Keratinocyte (primary cell): ENCODE measurements at regions not wholly inside any gene's neighbourhood (a gene's known extent, or its start where the extent isn't known, plus 50 kb on each side); places are given as distances from the start of the nearest gene placed in this dataset.

Experiments
- DNase-seq: peaks from one replicate; pipeline ENCODE4 v3.0.0-alpha.2; 2011; ENCODE audit warnings: low read depth, missing footprints, low spot score
- FAIRE-seq: peaks from 2 replicates; lab custom pipeline; 2011; peaks lifted over from hg19 to GRCh38; lab: Jason Lieb, UNC
- H2AFZ ChIP-seq: 2 replicates; pipeline ENCODE4 v1.6.0; 2012; ENCODE audit warnings: low read length, control low read depth, inconsistent platforms; ENCODE audit not compliant: control insufficient read depth
- H3K27ac ChIP-seq: 2 replicates; pipeline ENCODE4 v1.5.1; 2011; ENCODE audit warnings: low read length; ENCODE audit not compliant: control insufficient read depth, insufficient read depth
- H3K27me3 ChIP-seq: 3 replicates; pipeline ENCODE4 v1.6.0; 2011; ENCODE audit warnings: low read length; ENCODE audit not compliant: control insufficient read depth, insufficient read depth; ENCODE audit errors: extremely low read depth
- H3K36me3 ChIP-seq, 2 experiments: 2 replicates in 1 of 2; 3 replicates in 1 of 2; pipeline ENCODE4 v1.5.1; 2011; ENCODE audit warnings: low read length in 2 of 2, mild to moderate bottlenecking in 1 of 2; ENCODE audit not compliant: control insufficient read depth in 2 of 2, insufficient read depth in 2 of 2; ENCODE audit errors: extremely low read depth in 1 of 2
- H3K4me1 ChIP-seq: 3 replicates; pipeline ENCODE4 v1.5.1; 2011; ENCODE audit warnings: low read length; ENCODE audit not compliant: control insufficient read depth, insufficient read depth; ENCODE audit errors: extremely low read depth
- H3K4me2 ChIP-seq: 3 replicates; pipeline ENCODE4 v1.6.0; 2011; ENCODE audit warnings: low read depth, low read length; ENCODE audit not compliant: control insufficient read depth, insufficient read depth; ENCODE audit errors: extremely low read depth
- H3K4me3 ChIP-seq, 3 experiments: fragments of 200-600 bp in 1 of 3; sonication (generic) in 1 of 3; 2 replicates in 2 of 3; 3 replicates in 1 of 3; pipeline ENCODE4 v1.5.1; 2011 to 2016; ENCODE audit warnings: low read length in 3 of 3, mild to moderate bottlenecking in 3 of 3, control low read depth in 2 of 3, inconsistent platforms in 1 of 3, low read depth in 1 of 3, mixed read lengths in 1 of 3, mixed run types in 1 of 3, moderate library complexity in 1 of 3; ENCODE audit not compliant: control insufficient read depth in 2 of 3, insufficient read depth in 2 of 3; ENCODE audit errors: extremely low read depth in 1 of 3
- H3K79me2 ChIP-seq: 2 replicates; pipeline ENCODE4 v1.6.0; 2012; ENCODE audit warnings: low read length; ENCODE audit not compliant: control insufficient read depth, insufficient read depth
- H3K9ac ChIP-seq: 3 replicates; pipeline ENCODE4 v1.6.0; 2011; ENCODE audit warnings: low read length; ENCODE audit not compliant: control insufficient read depth, insufficient read depth; ENCODE audit errors: extremely low read depth
- H3K9me1 ChIP-seq: 3 replicates; pipeline ENCODE4 v1.6.0; 2011; ENCODE audit warnings: low read length; ENCODE audit not compliant: control insufficient read depth, insufficient read depth; ENCODE audit errors: extremely low read depth
- H3K9me3 ChIP-seq: 2 replicates; pipeline ENCODE4 v1.5.1; 2012; ENCODE audit warnings: low read depth, low read length; ENCODE audit not compliant: control insufficient read depth
- H4K20me1 ChIP-seq: 3 replicates; pipeline ENCODE4 v1.6.0; 2011; ENCODE audit warnings: low read length; ENCODE audit not compliant: control insufficient read depth, insufficient read depth; ENCODE audit errors: extremely low read depth
- EZH2 ChIP-seq: IDR thresholded peaks from one replicate; pipeline ENCODE4 v1.6.1; 2012; ENCODE audit warnings: inconsistent platforms, mild to moderate bottlenecking, low read length, moderate library complexity
- dilution Hi-C: fragments of 300-500 bp; cut with MboI; formaldehyde crosslinking; loops from one replicate; pipeline ENCODE4 v1.7.0; 2020; ENCODE audit warnings: low sequenced_read_pairs; ENCODE audit not compliant: extremely low pct_ligation_motif_present
- TF ChIP-seq, protein P1 (sequence below), 3 experiments: IDR thresholded peaks in 1 of 3; conservative IDR thresholded peaks in 1 of 3; optimal IDR thresholded peaks in 1 of 3; 2 replicates in 2 of 3; 3 replicates in 1 of 3; pipeline versions ENCODE3 to v1.5.1; 2011; ENCODE audit warnings: low read length in 3 of 3, mild to moderate bottlenecking in 3 of 3, moderate library complexity in 2 of 3, control low read depth in 1 of 3, inconsistent platforms in 1 of 3; ENCODE audit not compliant: insufficient read depth in 2 of 3; ENCODE audit errors: extremely low read depth in 1 of 3

DNA sequence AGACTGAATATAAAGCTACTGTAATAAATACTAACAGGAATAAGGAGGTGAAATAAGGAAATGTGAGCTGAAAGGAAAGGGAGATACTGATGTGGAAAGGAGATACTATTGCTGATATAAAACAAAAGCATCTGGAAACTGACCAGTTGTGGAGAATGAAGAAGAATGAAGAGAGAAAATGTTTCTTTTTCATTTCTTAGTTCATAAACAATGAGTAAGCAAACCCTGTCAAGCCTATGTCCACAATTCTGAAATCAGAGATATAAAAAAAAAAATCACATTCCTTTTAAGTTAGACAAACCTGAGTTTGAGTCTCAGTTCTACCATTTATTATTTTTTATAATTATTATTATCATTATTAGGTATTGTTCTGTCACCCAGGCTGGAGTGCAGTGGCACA lies 121.6 kb upstream of the GJE1 start:
- peaks cover 46% of the 10 kb centered on the region for H3K4me1 ChIP-seq
- H3K27me3 ChIP-seq = no peaks in the 10 kb centered on the region
- TF ChIP-seq, protein P1, sequence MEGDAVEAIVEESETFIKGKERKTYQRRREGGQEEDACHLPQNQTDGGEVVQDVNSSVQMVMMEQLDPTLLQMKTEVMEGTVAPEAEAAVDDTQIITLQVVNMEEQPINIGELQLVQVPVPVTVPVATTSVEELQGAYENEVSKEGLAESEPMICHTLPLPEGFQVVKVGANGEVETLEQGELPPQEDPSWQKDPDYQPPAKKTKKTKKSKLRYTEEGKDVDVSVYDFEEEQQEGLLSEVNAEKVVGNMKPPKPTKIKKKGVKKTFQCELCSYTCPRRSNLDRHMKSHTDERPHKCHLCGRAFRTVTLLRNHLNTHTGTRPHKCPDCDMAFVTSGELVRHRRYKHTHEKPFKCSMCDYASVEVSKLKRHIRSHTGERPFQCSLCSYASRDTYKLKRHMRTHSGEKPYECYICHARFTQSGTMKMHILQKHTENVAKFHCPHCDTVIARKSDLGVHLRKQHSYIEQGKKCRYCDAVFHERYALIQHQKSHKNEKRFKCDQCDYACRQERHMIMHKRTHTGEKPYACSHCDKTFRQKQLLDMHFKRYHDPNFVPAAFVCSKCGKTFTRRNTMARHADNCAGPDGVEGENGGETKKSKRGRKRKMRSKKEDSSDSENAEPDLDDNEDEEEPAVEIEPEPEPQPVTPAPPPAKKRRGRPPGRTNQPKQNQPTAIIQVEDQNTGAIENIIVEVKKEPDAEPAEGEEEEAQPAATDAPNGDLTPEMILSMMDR (optimal IDR thresholded peaks at IDR 0.05 in 1 of 3, IDR thresholded peaks at IDR 0.05 in 1 of 3, conservative IDR thresholded peaks at IDR 0.05 in 1 of 3; ENCODE audit: extremely low read depth in 1 of 3, insufficient read depth in 2 of 3, low read length in 3 of 3) = no peak
- TF ChIP-seq EZH2 = no peak
- dilution Hi-C loops = no loop called here
- no peaks in the 10 kb centered on the region for H3K9me1 ChIP-seq
- H3K4me3 ChIP-seq = no peak overlapping the region
- no peaks in the 10 kb centered on the region for H3K79me2 ChIP-seq
- H3K27ac ChIP-seq = no peak overlapping the region
- no peaks in the 10 kb centered on the region for H3K9me3 ChIP-seq
- H4K20me1 ChIP-seq = no peaks in the 10 kb centered on the region
- H3K4me2 ChIP-seq = no peak overlapping the region
- H3K9ac ChIP-seq = no peak overlapping the region
- FAIRE-seq = no peak
- peak overlapping the region; percentile 64 for H2AFZ ChIP-seq
- no peaks in the 10 kb centered on the region for H3K36me3 ChIP-seq
- no peak for DNase-seq

DNA sequence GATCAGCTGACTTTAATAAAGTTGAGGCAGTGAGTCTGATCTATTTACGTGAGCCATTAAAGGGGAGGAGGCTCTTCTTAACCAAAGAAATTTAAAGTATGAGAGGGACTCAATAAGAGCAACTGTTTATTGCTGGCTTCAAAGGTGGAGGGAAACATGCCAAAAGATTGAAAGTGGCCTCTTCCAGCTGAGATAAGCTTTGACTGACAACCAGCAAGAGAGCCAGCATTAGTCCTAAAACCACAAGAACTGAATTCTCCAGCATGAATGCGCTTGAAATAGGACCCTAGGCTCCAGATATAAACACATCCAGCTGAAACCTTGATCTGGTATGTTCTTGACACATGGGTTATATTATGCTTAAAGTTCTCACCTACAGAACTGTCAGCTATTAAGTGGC lies 123.1 kb upstream of the GJE1 start:
- no peaks in the 10 kb centered on the region for H3K9me3 ChIP-seq
- H3K4me1 ChIP-seq = peaks cover 36% of the 10 kb centered on the region
- H3K4me3 ChIP-seq = no peak overlapping the region
- no peaks in the 10 kb centered on the region for H3K79me2 ChIP-seq
- H3K27ac ChIP-seq = no peak overlapping the region
- DNase-seq = no peak
- H3K36me3 ChIP-seq = no peaks in the 10 kb centered on the region
- peak overlapping the region; percentile 53 for H2AFZ ChIP-seq
- H3K9me1 ChIP-seq = no peaks in the 10 kb centered on the region
- no peaks in the 10 kb centered on the region for H3K27me3 ChIP-seq
- dilution Hi-C loops = no loop called here
- H4K20me1 ChIP-seq = no peaks in the 10 kb centered on the region
- H3K9ac ChIP-seq = no peak overlapping the region
- peak; percentile 57 for FAIRE-seq
- TF ChIP-seq, protein P1 (optimal IDR thresholded peaks at IDR 0.05 in 1 of 3, IDR thresholded peaks at IDR 0.05 in 1 of 3, conservative IDR thresholded peaks at IDR 0.05 in 1 of 3; ENCODE audit: extremely low read depth in 1 of 3, insufficient read depth in 2 of 3, low read length in 3 of 3) = no peak
- no peak for TF ChIP-seq EZH2
- H3K4me2 ChIP-seq = no peak overlapping the region
